NCI-H345 treated with DMSO at 0.1 percent for 48 hours (cell line): ENCODE measurements at regions not wholly inside any gene's neighbourhood (a gene's known extent, or its start where the extent isn't known, plus 50 kb on each side); places are given as distances from the start of the nearest gene placed in this dataset.
A peak's percentile ranks its signal among the peaks of the same experiment; 100 is the strongest.

Experiments
- DNase-seq: peaks from one replicate; lab custom pipeline; 2025; ENCODE audit not compliant: unreplicated experiment; lab: John Stamatoyannopoulos, UW

DNA sequence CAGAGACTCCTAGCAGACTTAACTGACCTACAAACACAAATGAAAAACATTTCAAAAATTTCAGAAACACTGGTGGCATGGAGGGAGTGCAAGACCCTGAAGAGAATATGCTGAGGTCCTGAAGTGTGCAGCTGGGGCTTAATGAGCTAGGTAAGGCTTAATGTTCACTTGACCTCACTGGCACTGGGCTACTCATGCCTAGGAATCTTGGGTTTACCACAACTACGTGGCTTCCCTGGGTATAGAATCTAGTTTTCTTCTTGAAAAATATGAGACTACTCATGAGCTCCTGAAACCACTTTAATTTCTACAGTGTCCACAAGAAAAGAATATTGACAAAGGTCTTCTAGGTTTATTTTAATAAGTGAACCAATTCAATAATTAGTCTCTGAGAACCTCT lies 139.8 kb downstream of the HNMT start:
- DNase-seq: no peak

DNA sequence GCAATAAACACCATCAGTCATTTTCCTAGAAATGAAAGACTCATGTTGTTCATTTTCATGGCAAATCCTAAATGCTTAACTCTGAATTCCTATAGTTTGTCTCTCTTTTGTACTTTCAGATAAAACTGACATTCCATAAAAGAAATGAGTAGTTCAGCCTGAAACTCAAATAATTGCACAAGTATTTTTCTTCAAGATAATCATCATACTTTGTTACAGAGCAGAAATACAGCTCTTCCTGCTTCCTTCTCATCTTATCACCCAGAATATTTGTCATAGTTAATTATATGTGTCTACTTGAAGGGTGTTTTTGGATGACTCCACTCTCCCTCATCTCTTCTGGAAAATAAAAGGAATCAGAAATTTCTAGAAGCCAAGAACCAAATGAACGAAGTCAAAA lies 141.1 kb downstream of the HNMT start:
- DNase-seq: no peak

DNA sequence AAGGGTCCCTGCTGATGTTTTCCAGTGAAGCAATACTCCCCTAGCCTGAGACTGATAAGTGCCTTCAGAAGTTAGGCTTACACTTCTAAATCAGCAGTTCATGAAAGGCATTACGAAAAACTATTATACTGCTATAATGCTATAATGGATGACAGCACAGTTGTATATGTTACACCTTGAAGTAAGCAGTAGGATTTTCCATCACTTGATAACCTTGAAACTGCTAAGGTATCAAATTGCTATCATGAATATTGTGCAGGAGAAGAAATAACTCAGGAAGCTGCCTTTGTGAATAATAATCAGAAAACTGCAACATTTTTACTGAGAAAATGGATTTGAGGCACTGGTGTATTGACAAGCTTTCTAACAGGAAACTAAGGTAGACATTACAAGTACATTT lies 142.3 kb downstream of the HNMT start:
- no peak for DNase-seq

DNA sequence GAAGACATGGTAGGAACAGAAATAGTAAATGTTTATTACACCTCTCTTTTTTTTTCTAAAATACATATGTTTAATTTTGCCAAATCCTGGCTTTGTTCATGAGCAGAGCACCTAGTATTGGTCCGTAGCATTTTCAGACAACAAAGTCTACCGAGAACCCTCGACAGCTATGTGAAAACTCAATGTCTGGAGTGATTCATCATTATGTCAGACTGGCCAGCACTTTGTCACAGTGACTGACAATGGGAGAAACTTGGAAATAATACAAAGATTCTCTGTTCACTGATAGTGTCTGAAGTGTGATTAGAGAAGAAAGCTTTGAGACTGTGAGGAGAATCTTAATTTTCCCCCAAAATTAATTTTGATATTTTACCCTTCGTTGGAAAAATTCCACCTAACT lies 143.0 kb downstream of the HNMT start:
- no peak for DNase-seq

DNA sequence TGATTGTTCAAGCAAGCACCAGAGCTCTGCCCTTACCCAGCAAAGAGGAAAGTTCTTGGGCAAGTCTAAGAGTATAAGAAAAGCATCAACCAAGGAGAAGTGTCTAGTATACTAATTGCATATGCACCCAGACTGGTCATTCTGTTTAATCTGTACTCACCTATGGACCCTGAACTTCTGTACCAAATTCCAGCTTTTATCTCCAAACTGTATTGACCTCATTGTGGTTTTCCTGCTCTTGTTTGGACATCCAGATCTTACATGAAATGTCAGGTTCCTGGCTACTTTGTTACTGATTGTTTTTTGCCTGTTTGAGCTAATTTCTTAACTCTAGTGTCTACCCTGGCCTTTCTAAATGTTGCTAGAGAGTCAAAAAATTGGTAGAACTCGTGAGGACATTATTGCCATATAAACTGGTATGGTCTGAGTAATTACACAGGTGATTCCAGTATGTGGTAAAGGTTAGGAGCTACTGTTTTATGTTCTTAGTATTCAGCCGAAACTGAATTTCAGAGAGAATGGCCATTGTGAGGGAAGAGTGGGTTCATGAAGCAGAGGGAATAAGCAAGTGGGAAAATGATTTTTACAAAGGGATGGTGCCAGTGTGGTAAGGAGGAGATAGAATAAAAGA lies 146.3 kb downstream of the HNMT start:
- DNase-seq: no peak

DNA sequence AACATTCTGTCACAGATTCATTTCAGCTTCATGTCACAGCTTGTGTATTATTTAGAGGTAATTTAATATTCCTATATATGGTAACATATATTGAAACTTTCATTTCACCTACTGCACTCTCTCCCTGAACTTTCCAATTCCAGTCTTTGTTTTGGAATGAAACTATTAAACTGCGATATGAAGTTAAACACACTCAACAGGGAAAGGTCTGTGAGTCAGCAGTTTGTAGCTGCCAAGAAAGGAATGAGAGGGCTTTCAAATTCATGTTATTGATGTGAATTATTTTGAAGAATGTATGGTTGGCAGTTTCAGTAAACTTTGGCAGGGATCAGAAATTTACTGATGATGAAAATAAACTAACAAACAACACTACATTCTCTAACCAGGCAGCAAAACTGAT lies 148.3 kb downstream of the HNMT start:
- no peak for DNase-seq

DNA sequence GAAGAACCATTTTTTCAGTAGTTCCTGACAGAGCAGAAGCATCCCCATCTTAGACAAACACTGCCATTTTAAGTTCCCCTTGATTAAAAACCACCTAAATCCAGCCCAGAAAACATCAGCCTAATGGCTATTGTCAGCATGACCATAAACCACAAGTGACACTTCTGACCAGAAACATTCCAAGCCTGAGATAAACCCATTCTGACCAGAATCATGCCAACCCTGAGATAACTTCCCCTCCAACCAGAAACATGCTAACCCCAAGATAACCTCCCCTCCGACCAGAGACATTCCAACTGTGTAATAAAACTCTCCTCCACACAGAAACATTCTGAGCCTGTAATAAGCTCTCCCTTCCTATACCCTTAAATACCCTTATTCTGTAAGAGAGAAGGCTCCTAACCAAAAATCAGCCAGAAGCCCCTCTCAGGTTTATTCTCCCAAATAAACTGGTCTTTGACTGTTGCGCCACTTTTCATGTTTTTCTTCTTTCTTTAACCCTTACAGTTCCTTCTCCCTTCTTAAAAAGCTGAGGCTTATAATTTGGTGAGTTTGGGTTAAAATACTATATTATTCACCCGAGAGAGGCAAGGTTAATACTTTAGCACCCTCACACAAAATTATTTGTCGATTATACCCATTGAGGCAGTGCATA lies 149.7 kb downstream of the HNMT start:
- DNase-seq: no peak

GRCh38 chr2:138115666-138116065 lies 151.4 kb downstream of the HNMT start:
- DNase-seq: no peak

DNA sequence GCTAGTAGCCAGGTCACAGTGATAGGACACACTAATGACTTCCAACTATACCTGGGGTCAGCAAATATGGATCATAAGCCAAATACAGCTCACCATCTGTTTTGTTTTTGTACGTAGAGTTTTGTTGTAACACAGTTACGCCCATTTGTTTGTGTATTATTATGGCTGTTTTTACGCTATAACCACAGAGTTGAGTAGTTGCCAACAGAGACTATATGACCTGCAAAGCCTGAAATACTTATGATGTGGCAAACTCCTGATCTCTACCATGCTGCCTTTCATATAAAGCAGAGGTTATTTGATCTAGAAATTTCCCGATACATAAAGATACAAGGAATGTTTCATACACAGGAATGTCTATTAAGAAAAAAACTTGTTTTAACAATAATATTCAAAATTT lies 152.2 kb downstream of the HNMT start:
- no peak for DNase-seq

GRCh38 chr2:138121666-138122661 lies 157.7 kb downstream of the HNMT start:
- DNase-seq: peak; percentile 28

DNA sequence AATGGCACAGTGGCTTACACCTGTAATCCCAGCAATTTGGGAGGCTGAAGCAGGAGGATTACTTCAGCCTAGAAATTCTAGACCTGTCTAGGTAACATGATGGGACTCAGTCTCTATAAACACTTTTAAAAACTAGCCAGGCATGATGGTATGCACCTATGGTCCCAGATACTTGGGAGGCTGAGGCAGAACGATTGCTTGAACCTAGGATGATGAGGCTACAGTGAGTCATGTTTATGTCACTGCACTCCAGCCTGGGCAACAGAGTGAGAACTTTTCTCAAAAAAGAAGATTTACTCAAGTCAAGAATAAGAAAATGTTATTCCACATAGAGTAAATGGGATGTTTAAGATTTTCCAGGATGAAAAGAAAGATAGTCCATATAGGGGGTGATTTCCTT lies 158.6 kb downstream of the HNMT start:
- no peak for DNase-seq

DNA sequence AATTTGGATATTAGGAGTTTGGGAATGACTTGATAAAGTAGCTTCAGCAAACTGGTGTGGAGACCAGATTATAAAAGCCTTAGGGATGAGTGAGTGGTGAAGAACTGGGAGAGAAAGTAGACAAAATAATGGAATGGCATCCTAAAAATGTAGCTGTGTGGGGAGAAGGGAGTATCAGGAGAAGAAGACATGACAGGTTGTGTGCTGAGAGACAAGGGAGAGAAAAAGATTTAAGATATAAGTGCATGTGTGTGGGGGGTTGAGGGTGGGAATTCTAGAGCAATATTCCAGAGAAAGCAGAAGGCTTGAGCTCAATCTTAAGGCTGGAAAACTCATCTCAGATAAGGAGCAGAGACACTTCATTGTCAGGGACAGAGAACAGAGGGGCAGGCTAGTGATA lies 159.5 kb downstream of the HNMT start:
- no peak for DNase-seq

- no peak for DNase-seq
Measured at GRCh38 chr2:138124521-138124920, 160.2 kb downstream of the HNMT start.

DNA sequence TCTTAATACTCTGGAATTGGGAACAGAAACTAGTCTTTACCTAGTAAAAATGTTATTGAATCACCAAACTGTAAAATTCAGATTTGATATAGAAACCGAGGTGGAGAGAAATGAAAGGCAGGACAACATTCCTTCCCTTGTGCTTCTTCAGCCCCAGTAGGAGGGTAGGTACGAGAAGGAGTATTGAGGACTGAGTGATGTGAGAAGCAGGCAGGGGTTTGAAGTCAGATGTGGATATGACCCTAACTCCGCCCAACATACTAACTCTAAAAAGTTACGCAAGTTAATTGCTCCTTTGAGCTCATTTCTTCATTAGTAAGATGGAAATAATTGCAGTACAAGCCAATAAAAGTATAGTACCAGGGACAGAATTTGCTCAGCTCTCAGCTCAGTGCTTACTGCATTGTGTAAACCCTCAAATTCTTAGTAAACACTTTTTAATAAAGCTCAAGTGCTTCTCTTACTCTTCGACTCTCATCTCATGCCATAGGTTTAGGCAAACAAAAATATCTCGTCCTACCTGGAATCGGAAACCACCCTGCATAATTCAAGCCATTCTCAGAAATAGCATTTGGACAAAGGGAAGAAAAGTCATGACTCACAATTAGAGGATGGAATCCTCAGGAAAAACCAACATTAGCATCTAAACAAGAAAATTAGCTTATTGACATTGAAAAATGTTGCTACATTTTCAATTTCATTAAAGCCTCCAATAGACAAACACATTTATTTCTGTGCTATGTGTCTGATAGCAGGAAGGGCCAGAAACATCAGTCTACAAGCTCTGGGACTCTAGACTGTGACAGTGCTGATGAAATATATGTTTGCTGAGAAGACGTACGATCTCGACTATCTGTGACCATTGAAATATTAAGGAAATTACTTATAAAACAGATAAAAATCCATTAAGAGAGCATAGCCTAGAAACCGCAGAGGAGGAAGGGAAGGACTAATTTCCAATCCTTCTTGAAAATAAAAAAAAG lies 161.3 kb downstream of the HNMT start:
- DNase-seq: no peak

GRCh38 chr2:138132108-138132507 lies 167.8 kb downstream of the HNMT start:
- no peak for DNase-seq

GRCh38 chr2:138137949-138138348 lies 173.7 kb downstream of the HNMT start:
- no peak for DNase-seq

DNA sequence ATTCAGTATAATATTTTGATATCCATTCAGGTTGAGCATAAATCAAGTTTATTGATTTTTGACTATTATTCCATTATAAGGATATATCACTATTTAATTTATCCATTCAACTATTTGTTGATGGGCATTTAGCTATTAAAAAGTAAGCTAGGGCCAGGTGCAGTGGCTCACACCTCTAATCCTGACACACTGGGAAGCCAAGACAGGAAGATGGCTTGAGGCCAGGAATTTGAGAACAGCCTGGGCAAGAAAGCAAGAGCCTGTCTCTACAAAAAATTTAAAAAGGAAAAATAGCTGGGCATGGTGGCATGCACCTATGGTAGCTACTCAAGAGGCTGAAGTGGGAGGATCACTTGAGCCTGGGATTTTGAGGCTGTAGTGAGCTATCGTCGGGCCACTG lies 183.5 kb downstream of the HNMT start:
- DNase-seq: no peak

GRCh38 chr2:138155304-138155703 lies 191.0 kb downstream of the HNMT start:
- DNase-seq: no peak

GRCh38 chr2:138157372-138157771 lies 193.1 kb downstream of the HNMT start:
- DNase-seq: no peak

DNA sequence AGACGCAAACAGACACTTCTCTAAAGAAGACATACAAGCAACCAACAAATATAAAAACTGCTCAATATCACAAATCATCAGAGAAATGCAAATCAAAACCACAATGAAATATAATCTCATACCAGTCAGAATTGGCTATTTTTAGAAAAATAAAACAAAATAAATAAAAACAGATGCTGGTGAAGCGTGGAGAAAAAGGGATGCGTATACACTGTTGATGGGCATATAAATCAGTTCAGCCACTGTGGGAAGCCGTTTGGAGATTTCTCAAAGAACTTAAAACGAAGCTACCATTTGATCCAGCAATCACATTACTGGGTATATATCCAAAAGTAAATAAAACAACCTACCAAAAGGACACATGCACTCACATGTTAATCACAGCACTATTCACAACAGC lies 206.2 kb downstream of the HNMT start:
- DNase-seq: no peak

- no peak for DNase-seq
Measured at GRCh38 chr2:138171244-138171643, 207.0 kb downstream of the HNMT start.
